Stomach smooth muscle (tissue), 2 donors: ENCODE measurements at regions not wholly inside any gene's neighbourhood (a gene's known extent, or its start where the extent isn't known, plus 50 kb on each side); places are given as distances from the start of the nearest gene placed in this dataset.

ENCODE experiments used
- H3K27ac ChIP-seq: one replicate; pipeline ENCODE4 v1.7.0; 2013; ENCODE audit warnings: mild to moderate bottlenecking, low read length, inconsistent platforms
- H3K27me3 ChIP-seq, 2 donors: one replicate each; pipeline ENCODE4 v1.7.0; 2013; ENCODE audit warnings: low read length in 2 of 2; ENCODE audit not compliant: insufficient read depth in 2 of 2, control insufficient read depth in 1 of 2
- H3K36me3 ChIP-seq, 2 donors: one replicate each; pipeline ENCODE4 v1.7.0; 2013; ENCODE audit warnings: low read length in 2 of 2; ENCODE audit not compliant: control insufficient read depth in 2 of 2, insufficient read depth in 2 of 2
- H3K4me1 ChIP-seq: one replicate; pipeline ENCODE4 v1.7.0; 2013; ENCODE audit warnings: low read length; ENCODE audit not compliant: control insufficient read depth, insufficient read depth
- H3K4me3 ChIP-seq, 2 donors: one replicate each; pipeline ENCODE4 v1.7.0; 2013; ENCODE audit warnings: low read length in 2 of 2
- H3K9ac ChIP-seq, 2 donors: one replicate each; pipeline ENCODE4 v1.7.0; 2013; ENCODE audit warnings: low read length in 2 of 2, mild to moderate bottlenecking in 1 of 2
- H3K9me3 ChIP-seq, 2 donors: one replicate each; pipeline ENCODE4 v1.7.0; 2013; ENCODE audit warnings: low read length in 2 of 2; ENCODE audit not compliant: control insufficient read depth in 2 of 2
- donor health status: healthy.
- donor health status: Pancreatic carcinoma.

- Histone ChIP-seq H3K36me3 (no peaks in the 10 kb centered on the region), H3K4me3 (no peak overlapping the region), H3K27ac (no peak overlapping the region), H3K9me3 (peaks cover 3 to 4% of the 10 kb centered on the region in 2 donors), H3K4me1 (no peaks in the 10 kb centered on the region), H3K9ac (no peak overlapping the region), H3K27me3 (peaks cover 0 to 2% of the 10 kb centered on the region in 2 donors)
Observed at GRCh38 chr3:59300733-59301132, 250.9 kb upstream of the CFAP20DC start.

DNA sequence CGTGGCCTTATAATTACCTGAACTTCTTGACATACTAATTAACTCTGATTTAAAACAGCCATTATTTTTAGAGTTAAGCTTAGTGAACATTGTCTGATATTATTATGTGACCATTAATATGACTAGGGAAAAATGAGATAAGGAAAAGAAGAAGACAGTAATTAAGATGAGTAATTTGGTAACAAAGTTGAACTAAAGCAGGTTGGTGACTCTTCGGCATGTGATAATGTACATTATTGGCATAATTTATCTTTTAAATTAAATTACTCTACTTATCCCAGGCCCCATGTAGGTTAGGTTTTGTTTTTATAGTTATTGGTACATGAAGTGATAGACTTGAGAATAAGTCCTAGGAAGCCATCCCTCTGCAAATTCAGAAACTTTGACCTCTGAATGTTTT is 249.7 kb upstream of the CFAP20DC start:
- Histone ChIP-seq H3K4me1 (no peaks in the 10 kb centered on the region), H3K4me3 (no peak overlapping the region), H3K9ac (no peak overlapping the region), H3K27me3 (peaks cover 0 to 3% of the 10 kb centered on the region in 2 donors), H3K9me3 (peaks cover 3 to 5% of the 10 kb centered on the region in 2 donors), H3K36me3 (no peaks in the 10 kb centered on the region), H3K27ac (no peak overlapping the region)

- Histone ChIP-seq H3K4me1 (no peaks in the 10 kb centered on the region), H3K9ac (no peak overlapping the region), H3K27ac (no peak overlapping the region), H3K36me3 (no peaks in the 10 kb centered on the region), H3K9me3 (peaks cover 0 to 7% of the 10 kb centered on the region in 2 donors), H3K4me3 (no peak overlapping the region), H3K27me3 (no peaks in the 10 kb centered on the region)
Observed at GRCh38 chr3:59290358-59290757, 240.5 kb upstream of the CFAP20DC start.

DNA sequence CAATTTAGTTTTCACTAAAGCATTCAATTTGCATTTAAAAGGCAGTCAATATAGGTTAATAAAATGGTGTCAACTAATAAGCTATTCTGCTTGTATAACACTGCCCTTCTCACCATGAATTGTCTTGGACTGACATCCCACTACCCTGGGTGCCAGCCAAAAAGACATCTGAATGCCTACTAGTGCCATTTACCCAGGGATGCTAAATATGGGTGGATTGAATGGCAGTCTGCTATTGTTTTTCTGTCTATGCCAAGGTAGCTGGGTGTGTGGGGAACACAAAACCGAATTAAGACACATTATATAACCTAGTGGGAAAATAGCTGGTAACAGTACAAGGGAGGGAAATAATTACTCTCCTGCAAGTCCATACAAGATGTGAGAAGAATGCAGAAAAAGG is 240.0 kb upstream of the CFAP20DC start:
- Histone ChIP-seq H3K4me3 (no peak overlapping the region), H3K27me3 (no peaks in the 10 kb centered on the region), H3K9me3 (peaks cover 0 to 7% of the 10 kb centered on the region in 2 donors), H3K4me1 (no peaks in the 10 kb centered on the region), H3K27ac (no peak overlapping the region), H3K9ac (no peak overlapping the region), H3K36me3 (no peaks in the 10 kb centered on the region)

DNA sequence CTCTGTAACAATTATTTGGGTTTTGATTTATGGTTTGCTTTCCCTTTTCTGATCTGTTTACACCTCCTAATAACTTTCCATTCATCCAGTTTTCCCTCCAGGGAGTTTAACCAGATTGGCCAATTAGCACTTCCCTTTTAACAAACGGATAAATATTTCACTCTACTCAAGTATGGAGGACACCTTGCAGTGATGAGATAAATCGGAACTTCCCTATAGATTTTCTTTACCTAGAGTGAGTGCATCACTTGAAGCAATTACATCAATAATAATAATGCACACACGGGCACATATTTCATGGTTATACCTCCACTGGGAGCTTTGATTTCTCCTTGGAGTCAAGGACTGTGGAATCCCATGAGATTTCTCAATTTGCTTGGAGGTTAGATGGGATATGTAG is 239.1 kb upstream of the CFAP20DC start:
- no peaks in the 10 kb centered on the region for H3K27me3 ChIP-seq

GRCh38 chr3:59286791-59287531 is 237.1 kb upstream of the CFAP20DC start:
- H3K9ac ChIP-seq, result no peak overlapping the region
- no peaks in the 10 kb centered on the region for H3K27me3 ChIP-seq
- no peaks in the 10 kb centered on the region for H3K9me3 ChIP-seq
- H3K36me3 ChIP-seq, result no peaks in the 10 kb centered on the region
- no peak overlapping the region for H3K4me3 ChIP-seq
- no peaks in the 10 kb centered on the region for H3K4me1 ChIP-seq
- H3K27ac ChIP-seq, result no peak overlapping the region

More for the DNA sequence above, 239.1 kb upstream of the CFAP20DC start:
- no peak overlapping the region for H3K9ac ChIP-seq
- peaks cover 0 to 7% of the 10 kb centered on the region in 2 donors for H3K9me3 ChIP-seq
- no peak overlapping the region for H3K4me3 ChIP-seq
- H3K27ac ChIP-seq, result no peak overlapping the region
- no peaks in the 10 kb centered on the region for H3K36me3 ChIP-seq
- H3K4me1 ChIP-seq, result no peaks in the 10 kb centered on the region

GRCh38 chr3:59285560-59285959 is 235.7 kb upstream of the CFAP20DC start:
- Histone ChIP-seq H3K9me3 (no peaks in the 10 kb centered on the region), H3K9ac (no peak overlapping the region), H3K4me1 (no peaks in the 10 kb centered on the region), H3K36me3 (no peaks in the 10 kb centered on the region), H3K27ac (no peak overlapping the region), H3K27me3 (no peaks in the 10 kb centered on the region), H3K4me3 (no peak overlapping the region)

GRCh38 chr3:59284926-59285325 is 235.1 kb upstream of the CFAP20DC start:
- Histone ChIP-seq H3K4me3 (no peak overlapping the region), H3K9ac (no peak overlapping the region), H3K36me3 (no peaks in the 10 kb centered on the region), H3K27me3 (no peaks in the 10 kb centered on the region), H3K4me1 (no peaks in the 10 kb centered on the region), H3K27ac (no peak overlapping the region), H3K9me3 (no peaks in the 10 kb centered on the region)

DNA sequence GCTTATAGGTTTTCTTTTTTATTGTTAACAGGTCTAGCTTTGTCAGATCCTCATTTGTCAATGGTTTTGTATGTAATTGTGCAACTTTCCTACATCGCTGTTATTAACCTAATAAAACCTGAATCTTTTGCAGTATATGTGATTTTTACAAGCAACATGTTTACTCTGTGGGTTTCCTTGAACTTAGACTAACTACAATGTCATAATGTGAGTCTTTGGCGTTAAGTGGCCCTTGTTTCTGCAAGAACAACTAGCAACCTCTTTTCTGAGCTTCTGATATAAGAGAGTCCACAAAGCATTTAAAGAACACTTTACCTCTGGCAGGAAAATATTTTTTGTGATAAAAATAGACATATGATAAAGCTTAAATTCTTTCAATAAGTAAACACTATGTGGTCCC is 230.3 kb upstream of the CFAP20DC start:
- no peak overlapping the region for H3K9ac ChIP-seq
- no peaks in the 10 kb centered on the region for H3K4me1 ChIP-seq
- H3K4me3 ChIP-seq, result no peak overlapping the region
- no peak overlapping the region for H3K27ac ChIP-seq
- H3K36me3 ChIP-seq, result no peaks in the 10 kb centered on the region
- H3K27me3 ChIP-seq, result no peaks in the 10 kb centered on the region
- no peaks in the 10 kb centered on the region for H3K9me3 ChIP-seq

GRCh38 chr3:59277816-59278215 is 228.0 kb upstream of the CFAP20DC start:
- no peaks in the 10 kb centered on the region for H3K36me3 ChIP-seq
- H3K9me3 ChIP-seq, result no peaks in the 10 kb centered on the region
- H3K9ac ChIP-seq, result no peak overlapping the region

DNA sequence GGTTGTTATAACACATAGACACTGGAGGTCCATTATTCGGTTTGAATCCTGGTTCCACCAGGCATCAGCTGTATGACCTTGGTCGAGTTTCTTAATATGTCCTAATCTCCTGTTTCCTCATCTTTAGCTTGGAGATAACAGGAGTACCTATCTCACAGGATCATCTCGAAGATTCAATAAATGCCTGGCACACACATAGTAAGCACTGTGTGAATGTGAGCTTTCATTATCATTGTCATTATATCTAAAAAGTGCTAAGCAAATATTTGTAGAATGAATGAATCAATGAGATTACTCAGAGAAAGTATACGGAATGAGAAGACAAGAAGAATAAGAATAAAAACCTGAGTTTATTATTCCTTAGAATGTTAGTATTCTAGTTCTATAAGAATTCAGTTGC is 227.4 kb upstream of the CFAP20DC start:
- H3K4me3 ChIP-seq, result no peak overlapping the region
- no peaks in the 10 kb centered on the region for H3K27me3 ChIP-seq
- no peak overlapping the region for H3K27ac ChIP-seq
- no peaks in the 10 kb centered on the region for H3K4me1 ChIP-seq
- H3K9me3 ChIP-seq, result no peaks in the 10 kb centered on the region
- no peaks in the 10 kb centered on the region for H3K36me3 ChIP-seq
- no peak overlapping the region for H3K9ac ChIP-seq

More at GRCh38 chr3:59277816-59278215, 228.0 kb upstream of the CFAP20DC start:
- no peak overlapping the region for H3K4me3 ChIP-seq
- H3K27ac ChIP-seq, result no peak overlapping the region
- no peaks in the 10 kb centered on the region for H3K4me1 ChIP-seq
- H3K27me3 ChIP-seq, result no peaks in the 10 kb centered on the region
